ENCODE measurements at regions not wholly inside any gene's neighbourhood (a gene's known extent, or its start where the extent isn't known, plus 50 kb on each side); places are given as distances from the start of the nearest gene placed in this dataset.

DNA sequence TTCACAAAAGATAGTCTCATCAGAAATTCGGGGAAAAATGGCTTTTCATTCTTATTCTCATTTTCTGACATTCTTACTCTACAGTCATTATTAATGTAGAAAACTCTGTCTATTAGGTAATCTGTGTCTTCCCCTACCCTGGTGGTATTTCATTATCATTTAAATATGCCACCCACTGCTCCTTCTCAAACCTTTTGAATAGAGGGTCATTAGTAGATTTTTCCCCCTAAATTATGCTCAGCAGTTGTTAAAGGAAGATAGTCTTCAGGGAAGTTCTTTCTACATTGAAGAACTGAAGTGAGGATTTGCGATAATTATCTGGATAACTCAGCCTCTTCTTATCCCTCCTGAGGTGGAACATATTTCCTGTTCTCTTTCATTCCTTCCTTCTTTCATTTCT is 989.5 kb upstream of the RBFOX1 start:
- TF ChIP-seq, protein P1, sequence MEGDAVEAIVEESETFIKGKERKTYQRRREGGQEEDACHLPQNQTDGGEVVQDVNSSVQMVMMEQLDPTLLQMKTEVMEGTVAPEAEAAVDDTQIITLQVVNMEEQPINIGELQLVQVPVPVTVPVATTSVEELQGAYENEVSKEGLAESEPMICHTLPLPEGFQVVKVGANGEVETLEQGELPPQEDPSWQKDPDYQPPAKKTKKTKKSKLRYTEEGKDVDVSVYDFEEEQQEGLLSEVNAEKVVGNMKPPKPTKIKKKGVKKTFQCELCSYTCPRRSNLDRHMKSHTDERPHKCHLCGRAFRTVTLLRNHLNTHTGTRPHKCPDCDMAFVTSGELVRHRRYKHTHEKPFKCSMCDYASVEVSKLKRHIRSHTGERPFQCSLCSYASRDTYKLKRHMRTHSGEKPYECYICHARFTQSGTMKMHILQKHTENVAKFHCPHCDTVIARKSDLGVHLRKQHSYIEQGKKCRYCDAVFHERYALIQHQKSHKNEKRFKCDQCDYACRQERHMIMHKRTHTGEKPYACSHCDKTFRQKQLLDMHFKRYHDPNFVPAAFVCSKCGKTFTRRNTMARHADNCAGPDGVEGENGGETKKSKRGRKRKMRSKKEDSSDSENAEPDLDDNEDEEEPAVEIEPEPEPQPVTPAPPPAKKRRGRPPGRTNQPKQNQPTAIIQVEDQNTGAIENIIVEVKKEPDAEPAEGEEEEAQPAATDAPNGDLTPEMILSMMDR (IDR thresholded peaks at IDR 0.05; ENCODE audit: low read depth, low read length): no peak
- TF ChIP-seq, protein P2, sequence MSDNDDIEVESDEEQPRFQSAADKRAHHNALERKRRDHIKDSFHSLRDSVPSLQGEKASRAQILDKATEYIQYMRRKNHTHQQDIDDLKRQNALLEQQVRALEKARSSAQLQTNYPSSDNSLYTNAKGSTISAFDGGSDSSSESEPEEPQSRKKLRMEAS (IDR thresholded peaks at IDR 0.05; ENCODE audit: low read depth, low read length): no peak
- TF ChIP-seq MYC (IDR thresholded peaks at IDR 0.05; ENCODE audit: low read depth, low read length): no peak
